Inferior parietal cortex (tissue), 1 donor: ENCODE measurements at regions not wholly inside any gene's neighbourhood (a gene's known extent, or its start where the extent isn't known, plus 50 kb on each side); places are given as distances from the start of the nearest gene placed in this dataset.

Source experiments
- DNase-seq: peaks from one replicate; pipeline ENCODE4 v3.0.0-alpha.2; 2016; ENCODE audit errors: extremely low spot score

DNA sequence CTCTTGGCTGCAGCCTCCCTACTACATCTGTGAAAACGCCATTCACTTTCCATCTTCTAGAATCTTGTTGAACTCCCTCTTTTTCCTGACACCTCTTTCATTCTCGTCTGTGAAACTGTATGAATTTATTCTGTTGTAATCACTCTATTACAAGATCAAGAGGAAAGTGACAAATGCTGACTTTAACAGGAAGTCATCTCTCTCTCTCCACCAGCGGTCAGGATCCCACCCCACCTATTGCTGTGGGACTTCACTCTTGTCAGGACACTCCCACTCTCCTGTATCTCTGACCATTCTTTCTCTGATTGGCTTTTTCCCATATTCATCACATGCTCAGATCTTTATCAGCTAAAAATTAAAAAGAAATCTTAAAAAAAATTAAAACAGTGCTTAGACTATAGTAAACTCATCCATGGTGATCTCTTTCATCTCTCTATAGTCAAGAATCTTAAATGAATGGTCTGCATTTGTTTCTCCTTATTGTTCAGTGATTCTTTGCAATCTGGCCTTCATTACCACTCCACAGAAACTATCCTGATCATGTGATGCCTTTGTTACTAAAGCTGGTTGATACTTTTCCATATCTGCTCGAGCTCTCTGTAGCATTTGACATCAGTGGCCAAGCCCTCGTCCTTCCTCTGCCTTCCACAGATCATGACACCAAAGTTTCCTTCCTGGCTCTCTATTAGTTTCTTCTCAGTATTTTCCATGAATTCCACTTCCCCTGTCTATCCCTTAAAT is 113.6 kb downstream of the UCHL5 start:
- no peak for DNase-seq

DNA sequence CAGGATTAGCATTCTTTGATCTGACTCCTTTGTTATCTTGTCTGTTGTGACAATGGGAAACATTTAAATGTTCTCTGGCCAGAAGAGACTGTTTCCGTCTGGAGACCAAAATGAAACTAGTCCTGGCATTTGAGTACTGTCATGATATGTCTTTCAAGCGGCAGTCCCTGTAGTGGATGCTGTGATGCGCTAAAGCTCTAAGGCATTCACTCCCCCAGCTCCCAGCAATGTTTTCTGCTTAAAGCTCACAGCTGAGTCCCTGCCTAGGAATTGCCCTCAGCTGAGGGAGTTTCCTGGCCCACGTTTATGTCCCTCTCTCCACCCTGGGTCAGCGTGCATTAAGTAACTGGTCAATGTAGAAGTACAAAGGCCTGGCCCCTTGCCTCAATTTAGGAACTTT is 109.4 kb downstream of the UCHL5 start:
- no peak for DNase-seq

DNA sequence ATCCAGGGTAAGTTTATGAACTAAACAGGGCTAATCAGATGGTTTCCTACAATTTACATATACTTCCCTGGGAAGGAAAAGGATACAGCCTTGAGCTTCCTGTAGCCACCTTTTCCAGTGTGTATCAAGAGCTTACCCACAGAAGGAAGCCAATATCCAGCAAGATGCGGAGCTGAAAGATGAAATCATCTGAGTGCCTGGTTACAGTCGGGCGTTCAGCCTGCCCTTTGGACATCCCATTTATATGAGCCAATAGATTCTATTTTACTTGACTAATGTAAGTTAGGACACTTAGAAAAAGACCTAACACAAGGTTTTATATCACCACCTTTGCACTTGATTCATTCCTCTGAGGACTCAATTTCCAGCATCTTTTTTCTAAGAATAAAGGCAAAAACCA is 108.2 kb downstream of the UCHL5 start:
- no peak for DNase-seq

DNA sequence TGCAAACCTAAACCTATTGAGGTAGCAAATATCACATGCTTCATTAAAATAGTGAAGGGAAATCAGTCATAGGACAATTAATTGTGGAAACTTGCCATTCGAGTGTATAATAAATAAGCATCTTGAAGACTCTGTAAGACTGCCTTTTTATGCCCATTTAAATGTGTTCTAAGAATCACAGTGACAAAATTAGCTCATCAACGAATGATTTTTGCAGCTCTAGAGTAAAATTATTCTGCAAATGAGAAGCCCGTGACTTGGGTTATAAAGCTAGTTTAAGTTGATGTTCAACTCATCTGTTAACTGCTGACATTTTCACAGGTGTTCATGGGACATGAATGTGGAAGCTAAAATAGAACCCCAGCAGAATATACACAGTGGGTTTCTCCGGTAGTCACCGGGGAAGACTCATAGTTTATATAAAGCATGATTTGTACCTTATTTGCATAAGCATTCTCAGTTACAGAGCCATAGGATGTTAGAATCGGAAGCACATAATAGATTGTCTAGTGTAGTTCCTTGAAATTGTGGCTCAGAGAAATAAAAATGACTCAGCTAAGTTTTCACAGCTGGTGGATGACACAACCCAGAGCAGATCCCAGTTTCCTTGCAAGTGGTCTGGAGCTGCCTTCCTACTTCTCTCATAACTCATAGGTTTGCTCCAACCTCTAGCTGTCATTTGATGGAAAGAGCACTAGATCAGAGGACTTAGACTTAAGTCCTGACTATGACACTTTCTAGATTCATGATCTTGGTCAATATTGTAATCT is 107.3 kb downstream of the UCHL5 start:
- DNase-seq = peak; percentile 36

DNA sequence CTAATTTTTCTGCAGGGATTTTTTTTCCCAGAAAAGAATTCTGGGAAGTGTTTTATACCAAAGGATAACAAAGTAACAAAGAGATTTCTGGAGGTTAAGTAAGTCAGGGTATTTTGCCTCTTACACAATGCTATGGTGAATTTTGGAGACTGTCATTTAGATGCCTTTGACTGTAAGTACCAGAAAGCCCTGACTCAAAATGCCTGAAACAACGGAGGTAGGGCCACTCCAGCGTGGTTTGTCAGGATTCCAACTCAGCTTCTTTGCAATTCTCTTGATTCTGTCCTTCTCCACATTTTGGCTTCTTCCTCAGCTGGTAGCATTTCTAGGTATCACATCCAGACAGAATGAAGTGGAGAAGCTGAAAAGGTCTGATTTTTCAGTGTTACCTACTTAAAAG is 106.5 kb downstream of the UCHL5 start:
- no peak for DNase-seq

DNA sequence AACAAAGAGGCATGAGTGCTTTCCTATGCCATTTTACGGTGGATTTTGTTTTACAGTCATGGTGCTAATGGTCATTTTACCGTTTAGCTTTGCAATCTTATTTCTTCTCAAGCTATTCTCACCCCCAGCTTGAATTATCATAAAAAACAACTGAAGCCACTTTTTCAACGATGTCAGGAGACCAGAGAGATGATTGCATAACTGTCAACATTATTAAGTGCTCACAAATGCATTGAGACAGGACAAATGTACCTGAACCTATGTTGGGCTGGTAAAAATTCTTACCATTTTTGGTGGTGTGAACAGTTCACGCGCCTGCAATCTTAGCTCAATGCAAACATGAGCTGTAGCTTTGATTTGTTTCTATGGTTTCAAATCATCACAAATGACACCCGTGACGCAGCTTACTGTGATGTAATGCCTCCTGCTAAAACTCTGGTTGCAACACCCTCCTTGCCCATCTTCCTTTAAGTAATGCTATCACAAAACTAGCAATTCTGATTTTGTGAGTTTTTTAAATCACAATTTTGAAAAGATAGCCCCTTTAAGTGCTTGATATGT is 104.4 kb downstream of the UCHL5 start:
- DNase-seq = no peak

DNA sequence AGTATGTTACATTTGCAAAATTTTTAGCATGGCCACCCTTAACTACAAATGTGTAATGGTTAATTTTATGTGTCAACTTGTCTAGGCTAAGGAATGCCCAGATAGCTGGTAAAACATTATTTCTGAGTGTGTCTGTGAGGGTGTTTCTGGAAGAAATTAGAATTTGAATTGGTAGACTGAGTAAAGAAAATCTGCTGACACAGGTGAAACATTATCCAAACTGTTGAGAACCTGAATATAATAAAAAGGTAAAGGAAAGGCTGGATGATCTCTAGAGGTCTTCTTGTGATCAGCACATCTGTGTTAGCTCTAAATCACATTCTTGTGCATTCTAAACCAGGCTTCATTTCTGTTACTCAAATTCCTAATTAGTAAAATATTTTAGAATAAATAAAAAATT is 100.8 kb downstream of the UCHL5 start:
- DNase-seq = no peak

DNA sequence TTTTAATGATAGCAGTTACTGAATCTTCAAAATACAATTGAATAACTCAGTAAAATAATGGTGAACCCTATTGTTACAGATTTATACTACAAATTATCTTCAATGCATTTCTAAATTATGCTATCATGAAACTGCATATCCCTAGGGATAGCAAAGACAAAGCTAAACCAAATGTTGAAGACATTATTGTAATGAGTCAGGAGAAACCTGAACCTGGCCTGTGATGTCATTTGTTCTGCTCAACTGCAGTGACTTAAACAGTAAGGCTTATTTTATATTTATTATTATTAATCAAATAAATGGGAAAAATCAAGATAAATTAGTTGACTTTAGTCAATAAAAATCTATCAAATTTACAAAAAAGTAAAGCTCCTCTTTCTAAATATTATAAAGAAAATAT is 100.3 kb downstream of the UCHL5 start:
- DNase-seq = no peak

DNA sequence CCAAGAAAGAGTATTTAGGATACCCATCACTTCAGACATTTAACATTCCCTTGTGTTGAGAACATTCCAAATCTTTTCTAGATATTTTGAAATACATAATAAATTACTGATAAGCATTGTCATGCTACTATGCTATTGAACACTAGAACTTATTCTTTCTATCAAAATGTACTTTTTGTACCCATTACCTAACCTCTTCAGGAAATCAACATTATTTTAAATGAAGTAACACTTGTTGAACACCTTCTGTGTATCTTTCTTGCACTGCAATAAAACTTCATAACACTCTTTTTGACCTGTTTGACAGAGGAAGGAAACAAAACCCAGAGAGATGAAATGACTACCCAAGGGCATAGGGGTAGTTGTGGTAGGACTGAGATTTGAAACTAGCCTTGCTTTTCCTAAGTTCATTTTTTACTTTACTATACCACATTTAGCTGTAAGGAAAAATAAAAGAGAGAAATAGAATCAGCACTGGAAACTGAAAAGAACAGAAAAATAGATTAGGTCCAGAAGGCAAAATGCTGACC is 99.4 kb downstream of the UCHL5 start:
- no peak for DNase-seq
